Activated CD8-positive, alpha-beta memory T cell treated with anti-CD3 and anti-CD28 coated beads, Interleukin-2, amount 50 U/mL, for 1 hour (primary cell): ENCODE measurements at regions not wholly inside any gene's neighbourhood (a gene's known extent, or its start where the extent isn't known, plus 50 kb on each side); places are given as distances from the start of the nearest gene placed in this dataset.

Experiments used
- DNase-seq: peaks from one replicate; pipeline ENCODE4 v3.0.0-alpha.2; 2020; ENCODE audit errors: extremely low read depth

GRCh38 chr7:17019106-17019505, 137.3 kb upstream of the AGR3 start:
- DNase-seq, result no peak

GRCh38 chr7:17020250-17020649, 138.5 kb upstream of the AGR3 start:
- no peak for DNase-seq

GRCh38 chr7:17021205-17021604, 139.4 kb upstream of the AGR3 start:
- DNase-seq, result no peak

GRCh38 chr7:17022920-17023319, 141.1 kb upstream of the AGR3 start:
- no peak for DNase-seq

GRCh38 chr7:17026269-17026668, 144.5 kb upstream of the AGR3 start:
- DNase-seq, result no peak

- DNase-seq, result no peak
These were observed 145.5 kb upstream of the AGR3 start for GRCh38 chr7:17027143-17027788.

GRCh38 chr7:17027789-17028152, 146.0 kb upstream of the AGR3 start:
- no peak for DNase-seq

- no peak for DNase-seq
These were observed 147.4 kb upstream of the AGR3 start for GRCh38 chr7:17029150-17029549.

- DNase-seq, result no peak
These were observed 148.8 kb upstream of the AGR3 start for GRCh38 chr7:17030559-17030958.

- no peak for DNase-seq
These were observed 150.2 kb upstream of the AGR3 start for GRCh38 chr7:17031906-17032551.

GRCh38 chr7:17033245-17033644, 151.5 kb upstream of the AGR3 start:
- DNase-seq, result no peak

GRCh38 chr7:17036584-17036983, 154.8 kb upstream of the AGR3 start:
- no peak for DNase-seq

- DNase-seq, result no peak
These were observed 155.6 kb upstream of the AGR3 start for GRCh38 chr7:17037356-17037755.

- DNase-seq, result no peak
These were observed 156.5 kb upstream of the AGR3 start for GRCh38 chr7:17038160-17038782.

GRCh38 chr7:17038783-17039170, 157.0 kb upstream of the AGR3 start:
- DNase-seq, result no peak

GRCh38 chr7:17039372-17039771, 157.6 kb upstream of the AGR3 start:
- no peak for DNase-seq

GRCh38 chr7:17040716-17041115, 158.9 kb upstream of the AGR3 start:
- no peak for DNase-seq

GRCh38 chr7:17041324-17041723, 159.5 kb upstream of the AGR3 start:
- no peak for DNase-seq

- DNase-seq, result no peak
These were observed 160.4 kb upstream of the AGR3 start for GRCh38 chr7:17042211-17042610.

GRCh38 chr7:17043012-17043877, 161.5 kb upstream of the AGR3 start:
- DNase-seq, result no peak

- no peak for DNase-seq
These were observed 162.6 kb upstream of the AGR3 start for GRCh38 chr7:17044396-17044795.

- DNase-seq, result no peak
These were observed 163.1 kb upstream of the AGR3 start for GRCh38 chr7:17044861-17045260.

- DNase-seq, result no peak
These were observed 164.5 kb upstream of the AGR3 start for GRCh38 chr7:17046259-17046658.
